K562 (cell line): ENCODE measurements at regions not wholly inside any gene's neighbourhood (a gene's known extent, or its start where the extent isn't known, plus 50 kb on each side); places are given as distances from the start of the nearest gene placed in this dataset.

Source experiments
- ATAC-seq: fragments of 200-7000 bp; cut with Tn5 transposase; 3 replicates; pipeline ENCODE4 v1.9.1; 2020; ENCODE audit warnings: moderate library complexity
- BruUV-seq: library from RNA; stranded (reverse); fragments of 400-500 nt; replicated peaks from 2 replicates; lab custom pipeline; 2021; lab: Mats Ljungman, UMichigan
- CTCF ChIA-PET: fragments of 300-600 bp; formaldehyde crosslinking; extraction: SDS; loops from one replicate; lab custom pipeline; 2021; ENCODE audit warnings: low intra/inter-chr PET ratio; lab: Yijun Ruan, JAX
- POLR2A ChIA-PET: fragments of 300-600, 350-650 bp; sonication (Branson Sonifier 250); formaldehyde crosslinking; extraction: SDS; loops from one replicate; lab custom pipeline; 2021; ENCODE audit warnings: antibody characterized with exemption, inconsistent platforms; lab: Yijun Ruan, JAX
- DNase-seq, 4 experiments: peaks; one replicate each; pipeline versions ENCODE4 v3.0.0 to v3.0.0-alpha.2; 2011 to 2018; ENCODE audit warnings: low spot score in 3 of 4, mixed read lengths in 3 of 4; ENCODE audit errors: extremely low read depth in 1 of 4
- FAIRE-seq: peaks from 2 replicates; lab custom pipeline; 2011; peaks lifted over from hg19 to GRCh38; lab: Jason Lieb, UNC
- H2AFZ ChIP-seq: 2 replicates; pipeline ENCODE4 v1.6.0; 2011; ENCODE audit warnings: low read depth, low read length, control low read depth, inconsistent platforms
- H3K27ac ChIP-seq: fragments of 200-600 bp; 3 replicates; pipeline ENCODE4 v1.8.0; 2011; ENCODE audit warnings: low read depth, mild to moderate bottlenecking, control low read depth, inconsistent platforms, low read length, moderate library complexity, mixed read lengths; ENCODE audit errors: extremely low read depth
- H3K27me3 ChIP-seq, 2 experiments: fragments of 300-600 bp in 1 of 2; 2 replicates in 1 of 2; 3 replicates in 1 of 2; pipeline versions ENCODE4 v1.6.0 to v1.8.0; 2011; ENCODE audit warnings: inconsistent platforms in 2 of 2, low read length in 2 of 2, mild to moderate bottlenecking in 1 of 2, mixed read lengths in 1 of 2, moderate library complexity in 1 of 2; ENCODE audit not compliant: control insufficient read depth in 2 of 2, insufficient read depth in 2 of 2
- H3K36me3 ChIP-seq: fragments of 300-600 bp; 3 replicates; pipeline ENCODE4 v1.8.0; 2011; ENCODE audit warnings: mild to moderate bottlenecking, low read length, inconsistent platforms; ENCODE audit not compliant: control insufficient read depth, insufficient read depth
- H3K4me1 ChIP-seq, 2 experiments: fragments of 200-600 bp in 1 of 2; replicated peaks in 1 of 2; 2 replicates in 1 of 2; 3 replicates in 1 of 2; pipeline versions ENCODE4 v1.5.1 to v1.8.0; 2011; ENCODE audit warnings: inconsistent platforms in 2 of 2, low read length in 2 of 2, mild to moderate bottlenecking in 1 of 2, mixed read lengths in 1 of 2, moderate library complexity in 1 of 2; ENCODE audit not compliant: control insufficient read depth in 2 of 2, insufficient read depth in 2 of 2
- H3K4me2 ChIP-seq: 2 replicates; pipeline ENCODE4 v1.6.1; 2011; ENCODE audit warnings: low read length, control low read depth, inconsistent platforms, mixed read lengths; ENCODE audit not compliant: insufficient read depth
- H3K4me3 ChIP-seq: fragments of 200-600 bp; sonication (generic), shearing (Covaris generic); 2 replicates; pipeline ENCODE4 v1.5.1; 2016; ENCODE audit warnings: control low read depth, inconsistent platforms
- H3K79me2 ChIP-seq: fragments of 200-600 bp; 3 replicates; pipeline ENCODE4 v1.8.0; 2011; ENCODE audit warnings: low read length, inconsistent platforms; ENCODE audit not compliant: control insufficient read depth, insufficient read depth
- H3K9ac ChIP-seq, 2 experiments: 2 replicates each; pipeline versions ENCODE4 v1.6.0 to v1.6.1; 2011; ENCODE audit warnings: low read depth in 2 of 2, low read length in 2 of 2, control low read depth in 1 of 2, inconsistent platforms in 1 of 2, mild to moderate bottlenecking in 1 of 2, mixed read lengths in 1 of 2; ENCODE audit not compliant: insufficient read depth in 1 of 2
- H3K9me1 ChIP-seq: one replicate; pipeline ENCODE4 v1.6.0; 2011; ENCODE audit warnings: inconsistent platforms, mild to moderate bottlenecking, low read length, moderate library complexity; ENCODE audit not compliant: control insufficient read depth, insufficient read depth
- H3K9me3 ChIP-seq: replicated peaks from 2 replicates; pipeline ENCODE4 v1.5.1; 2011; ENCODE audit warnings: low read depth, low read length, inconsistent platforms; ENCODE audit not compliant: control insufficient read depth, insufficient read depth
- H4K20me1 ChIP-seq: replicated peaks from 2 replicates; pipeline ENCODE4 v1.6.1; 2011; ENCODE audit warnings: low read length, inconsistent platforms, mixed read lengths; ENCODE audit not compliant: control insufficient read depth, insufficient read depth
- BMI1 ChIP-seq: fragments of 150-350 bp; IDR thresholded peaks from 2 replicates; pipeline ENCODE4 v1.6.1; 2014; ENCODE audit warnings: low read length
- CAMTA2 ChIP-seq: fragments of 250-450 bp; sonication (Bioruptor Pico); conservative IDR thresholded peaks from 2 replicates; pipeline ENCODE4 v1.5.1; 2022
- CBX2 ChIP-seq: fragments of 200-600 bp; sonication (generic); IDR thresholded peaks from one replicate; pipeline ENCODE4 v1.6.1; 2012; ENCODE audit warnings: mild to moderate bottlenecking, low read length, inconsistent platforms; ENCODE audit not compliant: insufficient read depth, poor library complexity, severe bottlenecking
- IRF2 ChIP-seq: sonication (generic); formaldehyde crosslinking; IDR thresholded peaks from 2 replicates; pipeline ENCODE4 v1.8.1; 2022; ENCODE audit warnings: mild to moderate bottlenecking, missing genetic modification reagents
- JUN ChIP-seq, 2 experiments: sonication (generic) in 1 of 2; formaldehyde crosslinking in 1 of 2; IDR thresholded peaks; 2 replicates each; pipeline versions ENCODE4 v1.6.1 to v1.8.0; 2012 to 2022; ENCODE audit warnings: borderline replicate concordance in 2 of 2, mild to moderate bottlenecking in 2 of 2, improper control_type of control experiment in 1 of 2, low read depth in 1 of 2, low read length in 1 of 2, missing genetic modification reagents in 1 of 2
- NCOR1 ChIP-seq: fragments of 450-650 bp; IDR thresholded peaks from 2 replicates; pipeline ENCODE4 v1.6.1; 2016; ENCODE audit warnings: mild to moderate bottlenecking, moderate library complexity
- RAD51 ChIP-seq: fragments of 450-650 bp; IDR thresholded peaks from 2 replicates; pipeline ENCODE4 v1.7.1; 2016; ENCODE audit warnings: low read depth, mild to moderate bottlenecking, borderline replicate concordance
- SMARCA5 ChIP-seq: fragments of 450-650 bp; IDR thresholded peaks from 2 replicates; pipeline ENCODE4 v1.6.1; 2016
- SNIP1 ChIP-seq: fragments of 450-650 bp; IDR thresholded peaks from 2 replicates; pipeline ENCODE4 v1.7.1; 2017; ENCODE audit warnings: low read depth, mild to moderate bottlenecking
- ZNF121 ChIP-seq: sonication (generic); formaldehyde crosslinking; conservative IDR thresholded peaks from 2 replicates; pipeline ENCODE4 v1.8.0; 2022; ENCODE audit warnings: missing genetic modification reagents
- ZNF24 ChIP-seq: fragments of 450-650 bp; IDR thresholded peaks from 2 replicates; pipeline ENCODE4 v1.6.1; 2016
- WGBS: fragments of 100-300 bp; shearing (Covaris generic); methylation state at CpG from one replicate; pipeline ENCODE4 v1.1.6; 2016; ENCODE audit warnings: low coverage, mixed read lengths; ENCODE audit not compliant: insufficient coverage; ENCODE audit errors: missing lambda C conversion rate; 5-methylcytosine and 5-hydroxymethylcytosine counted together
- in situ Hi-C: fragments of 300-500 bp; cut with MboI; formaldehyde crosslinking; loops from 4 replicates; pipeline ENCODE4 v1.15.0; 2018; ENCODE audit warnings: inconsistent platforms, mixed read lengths
- intact Hi-C: fragments of 100-400 bp; cut with micrococcal nuclease; formaldehyde crosslinking; loops from 2 replicates; pipeline ENCODE4 v1.14.2; 2022
- TF ChIP-seq, protein P1 (sequence below): sonication (generic); formaldehyde crosslinking; IDR thresholded peaks from 2 replicates; pipeline ENCODE4 v1.8.1; 2023; ENCODE audit warnings: mild to moderate bottlenecking, missing genetic modification reagents
- TF ChIP-seq, protein P2 (sequence below): fragments of 450-650 bp; IDR thresholded peaks from 2 replicates; pipeline ENCODE4 v1.6.1; 2016; ENCODE audit warnings: low read depth
- TF ChIP-seq, protein P3 (sequence below): fragments of 250-450 bp; sonication (Bioruptor Pico); IDR thresholded peaks from 2 replicates; pipeline ENCODE4 v1.5.0; 2021

DNA sequence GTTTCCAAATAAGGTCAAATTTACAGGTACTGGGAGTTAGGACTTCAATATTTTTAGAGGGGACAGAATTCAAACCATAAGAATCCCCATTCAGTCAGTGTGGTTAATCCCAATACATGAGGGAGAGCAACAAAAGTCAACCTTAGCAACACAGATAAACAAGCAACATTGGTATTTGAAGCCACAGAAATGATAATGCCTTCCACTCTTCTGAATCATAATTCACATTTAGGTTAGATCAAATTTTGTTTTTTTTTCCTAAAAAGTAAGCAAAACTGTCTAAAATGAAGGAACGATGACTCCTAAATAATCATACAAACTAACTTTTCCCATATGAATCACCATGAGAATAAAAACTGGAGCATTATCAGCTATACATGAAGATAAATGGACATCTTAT, 246.0 kb upstream of the TENT5A start:
- H3K4me1 ChIP-seq: peaks cover 0 to 13% of the 10 kb centered on the region in 2 experiments; a peak in 2 of 5 replicates
- no peak overlapping the region for H3K4me2 ChIP-seq
- H3K9me1 ChIP-seq: no peaks in the 10 kb centered on the region
- in situ Hi-C loops: no loop called here
- FAIRE-seq (no peak), DNase-seq (no peak), ATAC-seq (no peak)
- no peak overlapping the region for H3K9ac ChIP-seq
- BruUV-seq: no TSS peak
- H3K9me3 ChIP-seq: no peaks in the 10 kb centered on the region
- no peaks in the 10 kb centered on the region for H4K20me1 ChIP-seq
- H3K4me3 ChIP-seq: no peak overlapping the region
- H3K27me3 ChIP-seq: no peaks in the 10 kb centered on the region
- intact Hi-C loops: no loop called here
- WGBS: 10% methylated on average over 1 of the region's 1 CpG
- POLR2A ChIA-PET: interaction anchor here (0.5 kb wide), 1 partner anchor 168 kb away, joined by 3 read pairs; no protein-coding TSS in a partner anchor
- no peak overlapping the region for H3K27ac ChIP-seq
- no peaks in the 10 kb centered on the region for H3K79me2 ChIP-seq
- H2AFZ ChIP-seq: no peak overlapping the region; the same call in 1 of the 2 replicates
- CTCF ChIA-PET: no interaction called here
- no peaks in the 10 kb centered on the region for H3K36me3 ChIP-seq
- TF ChIP-seq ZNF24 (no peak), SNIP1 (no peak), BMI1 (no peak), SMARCA5 (no peak), IRF2 (CRISPR knock-in tag) (no peak), CAMTA2 (CRISPR knock-in tag) (no peak), NCOR1 (no peak), RAD51 (no peak), JUN (IDR thresholded peaks at IDR 0.05; ENCODE audit: borderline replicate concordance, low read depth, low read length) (no peak), JUN (CRISPR knock-in tag; IDR thresholded peaks at IDR 0.05; ENCODE audit: borderline replicate concordance) (no peak), CBX2 (no peak), ZNF121 (CRISPR knock-in tag) (no peak)
- TF ChIP-seq, protein P1, sequence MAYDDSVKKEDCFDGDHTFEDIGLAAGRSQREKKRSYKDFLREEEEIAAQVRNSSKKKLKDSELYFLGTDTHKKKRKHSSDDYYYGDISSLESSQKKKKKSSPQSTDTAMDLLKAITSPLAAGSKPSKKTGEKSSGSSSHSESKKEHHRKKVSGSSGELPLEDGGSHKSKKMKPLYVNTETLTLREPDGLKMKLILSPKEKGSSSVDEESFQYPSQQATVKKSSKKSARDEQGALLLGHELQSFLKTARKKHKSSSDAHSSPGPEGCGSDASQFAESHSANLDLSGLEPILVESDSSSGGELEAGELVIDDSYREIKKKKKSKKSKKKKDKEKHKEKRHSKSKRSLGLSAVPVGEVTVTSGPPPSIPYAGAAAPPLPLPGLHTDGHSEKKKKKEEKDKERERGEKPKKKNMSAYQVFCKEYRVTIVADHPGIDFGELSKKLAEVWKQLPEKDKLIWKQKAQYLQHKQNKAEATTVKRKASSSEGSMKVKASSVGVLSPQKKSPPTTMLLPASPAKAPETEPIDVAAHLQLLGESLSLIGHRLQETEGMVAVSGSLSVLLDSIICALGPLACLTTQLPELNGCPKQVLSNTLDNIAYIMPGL (CRISPR knock-in tag): no peak
- TF ChIP-seq, protein P2, sequence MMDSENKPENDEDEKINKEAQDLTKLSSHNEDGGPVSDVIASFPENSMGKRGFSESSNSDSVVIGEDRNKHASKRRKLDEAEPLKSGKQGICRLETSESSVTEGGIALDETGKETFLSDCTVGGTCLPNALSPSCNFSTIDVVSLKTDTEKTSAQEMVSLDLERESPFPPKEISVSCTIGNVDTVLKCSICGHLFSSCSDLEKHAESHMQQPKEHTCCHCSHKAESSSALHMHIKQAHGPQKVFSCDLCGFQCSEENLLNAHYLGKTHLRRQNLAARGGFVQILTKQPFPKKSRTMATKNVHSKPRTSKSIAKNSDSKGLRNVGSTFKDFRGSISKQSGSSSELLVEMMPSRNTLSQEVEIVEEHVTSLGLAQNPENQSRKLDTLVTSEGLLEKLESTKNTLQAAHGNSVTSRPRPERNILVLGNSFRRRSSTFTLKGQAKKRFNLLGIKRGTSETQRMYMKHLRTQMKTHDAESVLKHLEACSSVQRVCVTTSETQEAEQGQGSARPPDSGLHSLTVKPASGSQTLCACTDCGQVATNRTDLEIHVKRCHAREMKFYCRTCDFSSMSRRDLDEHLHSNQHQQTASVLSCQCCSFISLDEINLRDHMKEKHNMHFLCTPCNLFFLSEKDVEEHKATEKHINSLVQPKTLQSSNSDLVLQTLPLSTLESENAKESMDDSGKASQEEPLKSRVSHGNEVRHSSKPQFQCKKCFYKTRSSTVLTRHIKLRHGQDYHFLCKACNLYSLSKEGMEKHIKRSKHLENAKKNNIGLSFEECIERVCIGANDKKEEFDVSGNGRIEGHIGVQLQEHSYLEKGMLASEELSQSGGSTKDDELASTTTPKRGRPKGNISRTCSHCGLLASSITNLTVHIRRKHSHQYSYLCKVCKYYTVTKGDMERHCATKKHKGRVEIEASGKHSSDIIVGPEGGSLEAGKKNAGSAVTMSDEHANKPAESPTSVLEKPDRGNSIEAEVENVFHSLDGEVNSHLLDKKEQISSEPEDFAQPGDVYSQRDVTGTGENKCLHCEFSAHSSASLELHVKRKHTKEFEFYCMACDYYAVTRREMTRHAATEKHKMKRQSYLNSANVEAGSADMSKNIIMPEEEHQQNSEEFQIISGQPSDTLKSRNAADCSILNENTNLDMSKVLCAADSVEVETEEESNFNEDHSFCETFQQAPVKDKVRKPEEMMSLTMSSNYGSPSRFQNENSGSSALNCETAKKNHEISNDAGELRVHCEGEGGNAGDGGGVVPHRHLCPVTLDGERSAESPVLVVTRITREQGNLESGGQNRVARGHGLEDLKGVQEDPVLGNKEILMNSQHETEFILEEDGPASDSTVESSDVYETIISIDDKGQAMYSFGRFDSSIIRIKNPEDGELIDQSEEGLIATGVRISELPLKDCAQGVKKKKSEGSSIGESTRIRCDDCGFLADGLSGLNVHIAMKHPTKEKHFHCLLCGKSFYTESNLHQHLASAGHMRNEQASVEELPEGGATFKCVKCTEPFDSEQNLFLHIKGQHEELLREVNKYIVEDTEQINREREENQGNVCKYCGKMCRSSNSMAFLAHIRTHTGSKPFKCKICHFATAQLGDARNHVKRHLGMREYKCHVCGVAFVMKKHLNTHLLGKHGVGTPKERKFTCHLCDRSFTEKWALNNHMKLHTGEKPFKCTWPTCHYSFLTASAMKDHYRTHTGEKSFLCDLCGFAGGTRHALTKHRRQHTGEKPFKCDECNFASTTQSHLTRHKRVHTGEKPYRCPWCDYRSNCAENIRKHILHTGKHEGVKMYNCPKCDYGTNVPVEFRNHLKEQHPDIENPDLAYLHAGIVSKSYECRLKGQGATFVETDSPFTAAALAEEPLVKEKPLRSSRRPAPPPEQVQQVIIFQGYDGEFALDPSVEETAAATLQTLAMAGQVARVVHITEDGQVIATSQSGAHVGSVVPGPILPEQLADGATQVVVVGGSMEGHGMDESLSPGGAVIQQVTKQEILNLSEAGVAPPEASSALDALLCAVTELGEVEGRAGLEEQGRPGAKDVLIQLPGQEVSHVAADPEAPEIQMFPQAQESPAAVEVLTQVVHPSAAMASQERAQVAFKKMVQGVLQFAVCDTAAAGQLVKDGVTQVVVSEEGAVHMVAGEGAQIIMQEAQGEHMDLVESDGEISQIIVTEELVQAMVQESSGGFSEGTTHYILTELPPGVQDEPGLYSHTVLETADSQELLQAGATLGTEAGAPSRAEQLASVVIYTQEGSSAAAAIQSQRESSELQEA: no peak
- TF ChIP-seq, protein P3, sequence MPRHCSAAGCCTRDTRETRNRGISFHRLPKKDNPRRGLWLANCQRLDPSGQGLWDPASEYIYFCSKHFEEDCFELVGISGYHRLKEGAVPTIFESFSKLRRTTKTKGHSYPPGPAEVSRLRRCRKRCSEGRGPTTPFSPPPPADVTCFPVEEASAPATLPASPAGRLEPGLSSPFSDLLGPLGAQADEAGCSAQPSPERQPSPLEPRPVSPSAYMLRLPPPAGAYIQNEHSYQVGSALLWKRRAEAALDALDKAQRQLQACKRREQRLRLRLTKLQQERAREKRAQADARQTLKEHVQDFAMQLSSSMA: no peak
